HG02981 (cell line): ENCODE measurements at regions not wholly inside any gene's neighbourhood (a gene's known extent, or its start where the extent isn't known, plus 50 kb on each side); places are given as distances from the start of the nearest gene placed in this dataset.
"Not testable (repeated sequence)": the region's sequence is repeated elsewhere in the genome, so short reads cannot be mapped to it uniquely, and the experiment has no call there.

Experiments
- ATAC-seq: cut with Tn5 transposase; IDR thresholded peaks from one replicate; pipeline ENCODE4 v1.9.1; 2021; ENCODE audit warnings: mild to moderate bottlenecking, moderate library complexity; ENCODE audit not compliant: unreplicated experiment

GRCh38 chr12:54799966-54800365, 54.4 kb upstream of the MUCL1 start:
- not testable (repeated sequence) for ATAC-seq

GRCh38 chr12:54798651-54799050, 55.7 kb upstream of the MUCL1 start:
- no peak for ATAC-seq

DNA sequence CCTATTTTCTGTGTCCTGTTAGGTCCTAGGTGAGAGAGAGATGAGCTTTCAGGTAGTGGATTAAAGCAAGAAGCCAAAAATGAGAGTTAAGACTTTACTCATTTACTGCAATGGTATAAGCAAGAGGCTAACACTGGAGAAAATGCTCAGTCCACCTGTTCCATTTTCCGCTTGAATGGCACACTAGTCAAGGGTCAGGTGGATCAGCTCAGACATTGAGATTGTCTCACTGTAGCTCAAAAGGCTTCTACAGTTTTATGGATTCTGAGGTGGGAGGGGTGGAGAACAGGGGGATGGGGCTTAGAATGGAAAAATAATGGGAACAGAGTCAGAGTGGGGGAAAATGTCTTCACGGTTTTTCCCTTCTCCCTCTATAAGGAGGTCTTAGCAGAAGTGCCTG, 57.3 kb upstream of the MUCL1 start:
- no peak for ATAC-seq

- ATAC-seq, result no peak
These were observed 58.7 kb upstream of the MUCL1 start for GRCh38 chr12:54795644-54796043.

GRCh38 chr12:54786081-54786480, 68.2 kb upstream of the MUCL1 start:
- no peak for ATAC-seq

DNA sequence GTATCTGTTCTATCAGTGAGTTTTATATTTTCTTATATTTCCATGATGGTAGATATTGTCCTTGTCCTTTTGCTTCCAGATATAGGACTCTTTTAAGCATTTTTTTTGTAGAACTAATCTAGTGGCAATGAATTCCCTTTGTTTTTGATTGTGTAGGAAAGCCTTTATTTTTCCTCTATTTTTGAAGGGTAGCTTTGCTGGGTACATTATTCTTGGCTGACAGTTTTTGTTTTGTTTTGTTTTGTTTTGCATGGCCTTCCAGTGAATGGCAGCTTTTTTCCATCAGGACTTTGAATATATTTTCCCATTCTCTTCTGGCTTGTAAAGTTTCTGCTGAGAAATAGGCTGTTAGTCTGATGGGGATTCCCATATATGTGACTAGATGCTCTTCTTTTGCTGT, 70.2 kb upstream of the MUCL1 start:
- ATAC-seq, result no peak

GRCh38 chr12:54777031-54777430, 77.3 kb upstream of the MUCL1 start:
- ATAC-seq, result not testable (repeated sequence)

DNA sequence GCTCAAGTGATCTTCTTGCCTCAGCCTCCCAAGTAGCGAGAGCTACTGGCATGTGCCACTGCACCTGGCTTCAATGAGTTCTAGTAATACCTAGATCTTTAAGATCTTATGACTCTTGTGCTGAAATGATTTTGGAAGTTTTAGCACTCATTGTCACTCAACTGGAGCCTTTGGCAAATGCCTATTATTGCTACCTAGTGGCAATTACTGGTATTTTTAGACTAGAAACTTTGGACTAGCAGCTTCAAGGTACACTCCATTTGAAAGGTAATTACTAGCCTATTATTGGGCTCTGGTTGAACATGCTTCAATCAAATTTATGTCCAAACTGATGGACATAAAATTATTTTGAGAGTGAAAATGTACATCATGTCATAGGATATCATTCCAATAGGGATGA, 80.7 kb upstream of the MUCL1 start:
- ATAC-seq, result no peak

DNA sequence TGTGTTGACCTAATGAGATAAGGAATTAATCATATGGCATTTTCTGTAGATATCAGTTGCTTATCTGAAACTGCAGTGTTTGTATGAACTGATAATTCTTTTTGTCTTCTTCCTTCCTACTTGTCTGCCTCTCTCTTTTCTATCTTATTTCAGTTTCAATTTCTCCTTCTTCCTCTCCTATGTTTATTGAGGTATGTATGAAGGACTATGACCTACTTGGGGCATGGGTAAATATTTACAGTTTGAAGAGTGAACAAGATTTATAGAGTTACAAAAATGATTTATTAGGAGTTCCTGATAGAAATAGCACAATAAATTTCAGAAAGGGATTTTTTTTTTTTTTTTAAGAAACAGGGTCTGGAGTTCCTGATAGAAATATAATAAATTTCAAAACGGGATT, 88.7 kb upstream of the MUCL1 start:
- no peak for ATAC-seq

DNA sequence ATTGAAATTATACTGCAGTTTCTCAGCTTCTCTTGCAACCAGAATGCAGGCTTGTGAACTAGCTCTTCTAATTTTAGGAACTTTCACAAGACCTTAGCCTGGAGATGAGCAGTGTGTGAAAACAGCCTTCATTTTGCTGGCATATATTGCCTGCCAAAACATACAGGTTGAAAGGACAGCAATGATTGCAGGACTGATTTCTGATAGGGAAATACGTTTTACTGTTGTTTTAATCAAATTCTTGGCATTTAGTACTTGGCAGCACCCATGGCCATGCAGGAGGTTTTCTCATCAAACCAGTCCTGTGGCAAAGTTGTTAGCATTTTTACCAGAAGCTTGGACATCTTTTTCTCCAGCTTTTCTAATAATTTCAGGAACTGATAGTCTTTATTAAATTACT, 91.9 kb upstream of the MUCL1 start:
- ATAC-seq, result no peak

DNA sequence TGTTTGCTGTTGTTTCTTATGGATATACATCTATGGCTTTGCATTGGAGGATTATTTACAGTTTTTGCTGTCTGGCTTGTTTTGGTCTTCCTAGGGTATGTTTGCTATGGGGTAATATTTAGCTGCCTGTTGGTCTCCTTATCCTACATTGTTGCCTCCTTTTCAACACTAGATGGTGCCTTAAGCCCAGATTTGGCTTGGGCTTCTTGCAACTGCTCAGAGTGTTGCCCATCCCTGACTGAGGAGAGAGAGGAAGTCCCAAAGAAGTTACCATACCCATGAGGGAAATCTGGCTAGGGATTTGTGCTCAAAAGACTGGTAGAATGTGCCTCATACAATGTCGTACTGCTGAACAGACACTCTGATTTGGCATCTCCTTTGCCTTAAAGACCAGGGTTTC, 94.6 kb upstream of the MUCL1 start:
- peak; percentile 78 for ATAC-seq

- no peak for ATAC-seq
These were observed 102.8 kb upstream of the MUCL1 start for GRCh38 chr12:54751493-54751892.

DNA sequence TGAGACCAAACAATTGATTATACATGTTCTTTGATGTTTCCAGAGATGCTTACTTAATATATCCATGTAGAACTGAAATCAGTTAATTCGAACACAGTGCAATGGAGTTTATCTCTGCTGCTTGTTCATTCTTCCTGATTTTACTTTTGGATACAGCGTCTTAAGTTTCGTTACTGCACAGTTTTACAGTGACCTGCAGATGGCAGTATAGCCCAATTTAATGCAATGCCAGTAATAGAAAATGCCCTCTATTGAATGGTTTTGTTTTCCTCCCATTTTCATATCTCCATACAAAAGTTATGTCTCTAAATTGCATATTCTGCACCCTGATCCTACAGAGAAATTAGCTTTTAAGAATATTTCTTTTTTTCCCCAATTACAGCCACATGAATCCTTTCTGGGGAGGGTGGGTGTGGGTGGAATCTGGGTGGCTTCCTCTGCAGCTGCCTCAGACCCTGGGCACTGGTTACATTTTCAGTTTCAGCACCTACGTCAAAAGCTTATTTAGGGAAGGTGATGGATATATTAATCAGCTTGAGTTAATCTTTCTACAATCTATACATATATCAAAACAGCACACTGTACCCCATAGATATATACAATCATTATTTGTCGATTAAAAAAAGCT, 101.1 kb upstream of the DCD start:
- peak; percentile 78 for ATAC-seq

- no peak for ATAC-seq
These were observed 96.4 kb upstream of the DCD start for GRCh38 chr12:54744590-54744989.

DNA sequence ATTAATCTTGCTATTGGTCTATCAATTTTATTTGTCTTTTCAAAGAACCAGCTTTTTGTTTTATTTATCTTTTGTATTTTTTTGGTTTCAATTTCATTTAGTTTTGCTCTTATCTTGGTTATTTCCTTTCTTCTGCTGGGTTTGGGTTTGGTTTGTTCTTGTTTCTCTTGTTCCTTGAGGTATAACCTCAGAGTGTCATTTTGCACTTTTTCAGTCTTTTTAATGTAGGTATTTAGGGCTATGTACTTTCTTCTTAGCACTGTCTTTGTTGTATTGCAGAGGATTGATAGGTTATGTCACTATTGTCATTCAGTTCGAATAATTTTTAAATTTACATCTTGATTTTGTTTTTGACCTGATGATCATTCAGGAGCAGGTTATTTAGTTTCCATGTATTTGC, 92.7 kb upstream of the DCD start:
- no peak for ATAC-seq

DNA sequence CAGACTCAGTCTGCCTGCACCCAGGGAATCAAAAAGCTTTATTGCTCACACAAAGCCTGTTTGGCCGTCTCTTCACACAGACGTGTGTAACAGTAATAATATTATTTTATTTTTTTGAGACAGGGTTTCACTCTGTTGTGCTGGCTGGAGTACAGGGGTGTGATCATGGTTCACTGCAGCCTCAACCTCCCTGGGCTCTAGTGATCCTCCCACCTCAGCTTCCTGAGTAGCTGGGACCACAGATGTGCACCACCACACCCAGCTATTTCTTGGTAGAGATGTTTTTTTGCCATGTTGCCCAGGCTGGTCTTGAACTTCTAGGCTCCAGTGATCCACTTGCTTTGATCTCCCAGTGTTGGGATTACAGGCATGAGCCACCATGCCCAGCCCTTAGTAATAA, 88.4 kb upstream of the DCD start:
- ATAC-seq, result no peak

- no peak for ATAC-seq
These were observed 86.2 kb upstream of the DCD start for GRCh38 chr12:54734196-54734950.

- no peak for ATAC-seq
These were observed 77.2 kb upstream of the DCD start for GRCh38 chr12:54725233-54725843.

GRCh38 chr12:54723379-54724256, 75.5 kb upstream of the DCD start:
- ATAC-seq, result peak; percentile 70

DNA sequence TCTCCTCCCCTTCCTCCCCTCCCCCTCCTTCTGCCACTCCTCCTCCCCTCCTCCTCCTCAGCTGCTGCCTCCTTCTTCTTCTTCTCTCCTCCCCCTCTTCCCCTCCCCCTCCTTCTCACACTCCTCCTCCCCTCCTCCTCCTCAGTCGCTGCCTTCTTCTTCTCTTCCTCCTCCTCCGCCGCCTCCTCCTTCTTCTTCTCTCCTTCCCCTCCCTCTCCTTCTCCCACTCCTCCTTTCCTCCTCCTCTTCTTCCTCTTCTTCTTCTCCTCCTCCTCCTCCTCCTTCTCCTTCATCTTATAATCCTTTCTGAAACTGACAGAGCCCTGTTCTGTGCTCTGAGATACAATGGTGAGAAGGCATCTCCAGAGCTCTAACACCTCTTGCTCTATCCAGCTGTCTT, 73.1 kb upstream of the DCD start:
- no peak for ATAC-seq

GRCh38 chr12:54719691-54720090, 71.5 kb upstream of the DCD start:
- ATAC-seq, result no peak
